Endothelial cell of umbilical vein (primary cell): ENCODE measurements at regions not wholly inside any gene's neighbourhood (a gene's known extent, or its start where the extent isn't known, plus 50 kb on each side); places are given as distances from the start of the nearest gene placed in this dataset.

Source experiments
- CTCF ChIP-seq, 2 donors: IDR thresholded peaks; 1 replicate in 1 of 2; 2 replicates in 1 of 2; pipeline ENCODE4 v1.5.1; 2011; ENCODE audit warnings: low read length in 2 of 2, mild to moderate bottlenecking in 2 of 2, moderate library complexity in 2 of 2, control low read depth in 1 of 2, inconsistent platforms in 1 of 2, low read depth in 1 of 2; ENCODE audit not compliant: insufficient read depth in 1 of 2; ENCODE audit errors: extremely low read depth in 1 of 2
- EZH2 ChIP-seq: IDR thresholded peaks from 2 replicates; pipeline ENCODE4 v1.6.1; 2012; ENCODE audit warnings: borderline replicate concordance, low read depth, mild to moderate bottlenecking, moderate library complexity, low read length, inconsistent platforms; ENCODE audit not compliant: severe bottlenecking
- MAX ChIP-seq: IDR thresholded peaks from 2 replicates; pipeline ENCODE4 v1.6.1; 2011; ENCODE audit not compliant: insufficient read depth, insufficient read length
- POLR2A ChIP-seq: IDR thresholded peaks from 2 replicates; pipeline ENCODE4 v1.6.1; 2012; ENCODE audit warnings: low read depth, mild to moderate bottlenecking, control low read depth, low read length
- POLR2AphosphoS5 ChIP-seq: IDR thresholded peaks from 2 replicates; pipeline ENCODE4 v1.6.1; 2012; ENCODE audit warnings: low read depth, mild to moderate bottlenecking, control low read depth, low read length, moderate library complexity; ENCODE audit not compliant: insufficient read depth

- TF ChIP-seq CTCF (IDR thresholded peaks at IDR 0.05; ENCODE audit: extremely low read depth in 1 of 2, insufficient read depth in 1 of 2, low read depth in 1 of 2, low read length in 2 of 2): no peak
- TF ChIP-seq MAX: no peak
- no peak for TF ChIP-seq POLR2A
- TF ChIP-seq POLR2AphosphoS5: no peak
- TF ChIP-seq EZH2: no peak
Measured at GRCh38 chr1:36560621-36561360, 78.1 kb upstream of the CSF3R start.
